Endothelial cell (in vitro differentiated cells): ENCODE measurements at regions not wholly inside any gene's neighbourhood (a gene's known extent, or its start where the extent isn't known, plus 50 kb on each side); places are given as distances from the start of the nearest gene placed in this dataset.

Experiments
- DNase-seq: peaks from one replicate; pipeline ENCODE4 v3.0.0; 2021; ENCODE audit warnings: low spot score
- H3K27ac Mint-ChIP-seq: one replicate; pipeline ENCODE4 v1.8.0; 2021; ENCODE audit warnings: mixed read lengths, inconsistent platforms; ENCODE audit not compliant: unreplicated experiment
- H3K27me3 Mint-ChIP-seq: one replicate; pipeline ENCODE4 v1.8.0; 2021; ENCODE audit warnings: mild to moderate bottlenecking, moderate library complexity, mixed read lengths, inconsistent platforms; ENCODE audit not compliant: unreplicated experiment
- H3K36me3 Mint-ChIP-seq: one replicate; pipeline ENCODE4 v1.8.0; 2021; ENCODE audit warnings: mild to moderate bottlenecking, low read depth, mixed read lengths, inconsistent platforms; ENCODE audit not compliant: unreplicated experiment
- H3K4me1 Mint-ChIP-seq: one replicate; pipeline ENCODE4 v1.8.0; 2021; ENCODE audit warnings: mild to moderate bottlenecking, mixed read lengths, inconsistent platforms; ENCODE audit not compliant: unreplicated experiment
- H3K4me3 Mint-ChIP-seq: one replicate; pipeline ENCODE4 v1.8.0; 2021; ENCODE audit warnings: mild to moderate bottlenecking, mixed read lengths, inconsistent platforms; ENCODE audit not compliant: unreplicated experiment
- H3K9me3 Mint-ChIP-seq: one replicate; pipeline ENCODE4 v1.8.0; 2021; ENCODE audit warnings: mixed read lengths, inconsistent platforms; ENCODE audit not compliant: unreplicated experiment
- TF ChIP-seq, protein P1 (sequence below): fragments of 200-600 bp; sonication (generic); IDR thresholded peaks from one replicate; pipeline ENCODE4 v1.5.0; 2021; ENCODE audit warnings: antibody characterized with exemption; ENCODE audit not compliant: unreplicated experiment

DNA sequence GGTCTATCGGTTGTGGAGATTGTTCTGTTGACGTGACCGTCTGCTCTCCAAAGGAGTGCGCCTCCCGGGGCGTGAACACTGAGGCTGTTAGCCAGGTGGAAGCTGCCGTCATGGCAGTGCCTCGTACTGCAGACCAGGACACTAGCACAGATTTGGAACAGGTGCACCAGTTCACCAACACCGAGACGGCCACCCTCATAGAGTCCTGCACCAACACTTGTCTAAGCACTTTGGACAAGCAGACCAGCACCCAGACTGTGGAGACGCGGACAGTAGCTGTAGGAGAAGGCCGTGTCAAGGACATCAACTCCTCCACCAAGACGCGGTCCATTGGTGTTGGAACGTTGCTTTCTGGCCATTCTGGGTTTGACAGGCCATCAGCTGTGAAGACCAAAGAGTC, 128.9 kb upstream of the DMRT1 start:
- no peaks in the 10 kb centered on the region for H3K9me3 Mint-ChIP-seq
- H3K36me3 Mint-ChIP-seq = peaks cover 23% of the 10 kb centered on the region
- H3K4me1 Mint-ChIP-seq = peaks cover 6% of the 10 kb centered on the region
- no peak overlapping the region for H3K27ac Mint-ChIP-seq
- peak overlapping the region; percentile 19 for H3K4me3 Mint-ChIP-seq
- H3K27me3 Mint-ChIP-seq = peaks cover 9% of the 10 kb centered on the region
- TF ChIP-seq, protein P1, sequence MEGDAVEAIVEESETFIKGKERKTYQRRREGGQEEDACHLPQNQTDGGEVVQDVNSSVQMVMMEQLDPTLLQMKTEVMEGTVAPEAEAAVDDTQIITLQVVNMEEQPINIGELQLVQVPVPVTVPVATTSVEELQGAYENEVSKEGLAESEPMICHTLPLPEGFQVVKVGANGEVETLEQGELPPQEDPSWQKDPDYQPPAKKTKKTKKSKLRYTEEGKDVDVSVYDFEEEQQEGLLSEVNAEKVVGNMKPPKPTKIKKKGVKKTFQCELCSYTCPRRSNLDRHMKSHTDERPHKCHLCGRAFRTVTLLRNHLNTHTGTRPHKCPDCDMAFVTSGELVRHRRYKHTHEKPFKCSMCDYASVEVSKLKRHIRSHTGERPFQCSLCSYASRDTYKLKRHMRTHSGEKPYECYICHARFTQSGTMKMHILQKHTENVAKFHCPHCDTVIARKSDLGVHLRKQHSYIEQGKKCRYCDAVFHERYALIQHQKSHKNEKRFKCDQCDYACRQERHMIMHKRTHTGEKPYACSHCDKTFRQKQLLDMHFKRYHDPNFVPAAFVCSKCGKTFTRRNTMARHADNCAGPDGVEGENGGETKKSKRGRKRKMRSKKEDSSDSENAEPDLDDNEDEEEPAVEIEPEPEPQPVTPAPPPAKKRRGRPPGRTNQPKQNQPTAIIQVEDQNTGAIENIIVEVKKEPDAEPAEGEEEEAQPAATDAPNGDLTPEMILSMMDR = no peak
- no peak for DNase-seq

DNA sequence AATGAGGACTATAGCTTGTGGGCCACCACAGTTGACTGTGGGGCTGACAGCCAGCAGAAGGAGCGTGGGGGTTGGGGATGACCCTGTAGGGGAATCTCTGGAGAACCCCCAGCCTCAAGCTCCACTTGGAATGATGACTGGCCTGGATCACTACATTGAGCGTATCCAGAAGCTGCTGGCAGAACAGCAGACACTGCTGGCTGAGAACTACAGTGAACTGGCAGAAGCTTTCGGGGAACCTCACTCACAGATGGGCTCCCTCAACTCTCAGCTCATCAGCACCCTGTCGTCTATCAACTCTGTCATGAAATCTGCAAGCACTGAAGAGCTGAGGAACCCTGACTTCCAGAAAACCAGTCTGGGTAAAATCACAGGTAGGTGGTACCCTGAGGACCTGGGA, 128.4 kb upstream of the DMRT1 start:
- DNase-seq = no peak
- Mint-ChIP-seq H3K27ac (no peak overlapping the region), H3K4me1 (peaks cover 6% of the 10 kb centered on the region), H3K36me3 (peaks cover 23% of the 10 kb centered on the region), H3K4me3 (no peak overlapping the region), H3K27me3 (peaks cover 9% of the 10 kb centered on the region), H3K9me3 (no peaks in the 10 kb centered on the region)
- TF ChIP-seq, protein P1 = no peak

DNA sequence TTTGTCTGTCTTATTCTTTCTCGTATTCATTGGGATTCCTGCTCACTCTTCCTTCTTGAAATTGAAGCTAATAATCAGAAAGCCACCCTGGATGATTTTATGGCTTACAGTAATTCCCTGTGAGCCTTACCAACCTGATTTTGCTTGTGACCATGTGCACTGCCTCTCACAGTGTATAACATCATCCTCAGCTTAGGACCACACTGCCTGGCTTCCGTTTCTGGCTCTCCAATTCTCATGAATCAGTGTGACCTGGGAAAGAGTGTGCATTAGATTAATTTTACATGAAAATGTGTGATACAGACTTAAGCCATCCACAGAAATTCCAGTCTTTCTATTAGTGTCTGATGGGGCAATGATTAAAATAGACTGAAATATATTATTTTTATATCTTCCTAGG, 126.8 kb upstream of the DMRT1 start:
- no peak overlapping the region for H3K27ac Mint-ChIP-seq
- TF ChIP-seq, protein P1 = no peak
- no peaks in the 10 kb centered on the region for H3K9me3 Mint-ChIP-seq
- H3K36me3 Mint-ChIP-seq = peaks cover 23% of the 10 kb centered on the region
- no peak for DNase-seq
- H3K4me3 Mint-ChIP-seq = no peak overlapping the region
- H3K27me3 Mint-ChIP-seq = peaks cover 9% of the 10 kb centered on the region
- H3K4me1 Mint-ChIP-seq = no peaks in the 10 kb centered on the region

DNA sequence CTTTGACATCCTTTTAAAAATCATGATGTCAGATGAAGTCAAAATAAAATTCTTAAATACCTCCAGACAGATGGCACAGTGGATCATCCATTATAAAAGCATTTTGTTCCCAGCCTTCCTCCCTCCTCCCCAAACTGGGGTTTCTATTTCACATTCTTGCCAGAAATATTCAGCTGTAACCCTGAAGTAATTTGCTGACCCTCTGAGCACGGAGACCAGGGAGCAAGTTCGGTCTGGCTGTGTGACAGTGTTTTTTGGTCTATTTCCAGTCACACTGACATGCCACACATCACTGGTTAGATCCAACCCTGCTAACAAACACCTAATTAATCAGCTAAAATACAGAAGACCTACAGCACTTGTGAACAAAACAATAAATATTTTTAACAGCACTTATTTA, 126.2 kb upstream of the DMRT1 start:
- peaks cover 9% of the 10 kb centered on the region for H3K27me3 Mint-ChIP-seq
- no peak overlapping the region for H3K27ac Mint-ChIP-seq
- H3K36me3 Mint-ChIP-seq = peaks cover 23% of the 10 kb centered on the region
- no peak for DNase-seq
- TF ChIP-seq, protein P1 = no peak
- H3K4me1 Mint-ChIP-seq = no peaks in the 10 kb centered on the region
- no peak overlapping the region for H3K4me3 Mint-ChIP-seq
- no peaks in the 10 kb centered on the region for H3K9me3 Mint-ChIP-seq

DNA sequence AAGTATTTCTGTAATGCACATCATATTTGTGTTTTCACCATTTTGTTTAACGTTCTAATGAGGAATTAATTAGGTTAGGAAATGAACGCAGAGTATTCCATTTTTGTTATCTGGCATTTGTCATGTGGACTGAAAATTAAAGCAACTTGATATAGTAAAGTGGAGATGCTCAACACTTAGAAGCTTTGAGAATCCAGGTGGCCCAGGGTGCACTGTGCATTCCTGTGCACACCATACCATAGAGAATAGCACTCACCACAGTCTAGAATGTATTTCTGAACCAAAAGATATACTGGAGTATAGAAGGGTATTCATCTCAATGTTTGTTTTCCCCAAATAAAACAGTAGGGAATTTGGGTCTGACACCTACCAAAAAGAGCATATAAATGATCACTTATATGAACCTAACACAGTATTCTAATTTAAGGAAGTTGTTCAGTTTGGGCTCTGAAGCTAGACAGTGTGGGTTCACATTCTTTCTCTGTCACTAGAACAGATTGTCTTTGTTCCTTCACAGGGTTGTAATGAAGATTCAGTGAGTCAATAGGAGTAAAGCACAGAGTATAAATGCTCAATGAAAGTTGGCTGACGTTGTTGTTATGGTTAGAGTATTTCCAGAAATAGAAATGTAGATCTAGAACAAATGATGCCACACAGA, 125.6 kb upstream of the DMRT1 start:
- DNase-seq = no peak
- H3K4me3 Mint-ChIP-seq = no peak overlapping the region

More for the DNA sequence above, 125.6 kb upstream of the DMRT1 start:
- TF ChIP-seq, protein P1 = no peak
- no peak overlapping the region for H3K27ac Mint-ChIP-seq
- no peaks in the 10 kb centered on the region for H3K9me3 Mint-ChIP-seq
- H3K36me3 Mint-ChIP-seq = peaks cover 20% of the 10 kb centered on the region
- H3K27me3 Mint-ChIP-seq = peaks cover 7% of the 10 kb centered on the region
- H3K4me1 Mint-ChIP-seq = no peaks in the 10 kb centered on the region
